ENCODE measurements at regions not wholly inside any gene's neighbourhood (a gene's known extent, or its start where the extent isn't known, plus 50 kb on each side); places are given as distances from the start of the nearest gene placed in this dataset.

DNA sequence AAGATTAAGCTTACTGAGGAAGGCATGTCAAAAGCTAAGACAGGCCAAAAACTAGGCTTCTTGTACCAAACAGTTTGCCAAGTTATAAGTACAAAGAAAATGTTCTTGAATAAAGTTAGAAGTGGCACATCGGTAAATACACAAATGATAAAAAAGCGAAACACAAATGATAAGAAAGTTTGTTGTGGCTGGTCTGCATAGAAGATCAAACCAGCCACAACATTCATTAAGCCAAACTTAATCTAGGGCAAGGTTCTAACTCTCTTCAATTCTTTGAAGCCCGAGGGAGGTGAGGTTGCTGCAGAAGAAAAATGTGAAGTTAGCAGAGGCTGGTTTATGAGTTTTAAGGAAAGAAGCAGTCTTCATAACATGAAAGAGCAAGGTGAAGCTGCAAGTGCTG, 1119.6 kb upstream of the FLRT2 start:
- TF ChIP-seq, protein P1, sequence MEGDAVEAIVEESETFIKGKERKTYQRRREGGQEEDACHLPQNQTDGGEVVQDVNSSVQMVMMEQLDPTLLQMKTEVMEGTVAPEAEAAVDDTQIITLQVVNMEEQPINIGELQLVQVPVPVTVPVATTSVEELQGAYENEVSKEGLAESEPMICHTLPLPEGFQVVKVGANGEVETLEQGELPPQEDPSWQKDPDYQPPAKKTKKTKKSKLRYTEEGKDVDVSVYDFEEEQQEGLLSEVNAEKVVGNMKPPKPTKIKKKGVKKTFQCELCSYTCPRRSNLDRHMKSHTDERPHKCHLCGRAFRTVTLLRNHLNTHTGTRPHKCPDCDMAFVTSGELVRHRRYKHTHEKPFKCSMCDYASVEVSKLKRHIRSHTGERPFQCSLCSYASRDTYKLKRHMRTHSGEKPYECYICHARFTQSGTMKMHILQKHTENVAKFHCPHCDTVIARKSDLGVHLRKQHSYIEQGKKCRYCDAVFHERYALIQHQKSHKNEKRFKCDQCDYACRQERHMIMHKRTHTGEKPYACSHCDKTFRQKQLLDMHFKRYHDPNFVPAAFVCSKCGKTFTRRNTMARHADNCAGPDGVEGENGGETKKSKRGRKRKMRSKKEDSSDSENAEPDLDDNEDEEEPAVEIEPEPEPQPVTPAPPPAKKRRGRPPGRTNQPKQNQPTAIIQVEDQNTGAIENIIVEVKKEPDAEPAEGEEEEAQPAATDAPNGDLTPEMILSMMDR (IDR thresholded peaks at IDR 0.05) = no peak
- TF ChIP-seq ZFX (IDR thresholded peaks at IDR 0.05; ENCODE audit: borderline replicate concordance) = no peak

DNA sequence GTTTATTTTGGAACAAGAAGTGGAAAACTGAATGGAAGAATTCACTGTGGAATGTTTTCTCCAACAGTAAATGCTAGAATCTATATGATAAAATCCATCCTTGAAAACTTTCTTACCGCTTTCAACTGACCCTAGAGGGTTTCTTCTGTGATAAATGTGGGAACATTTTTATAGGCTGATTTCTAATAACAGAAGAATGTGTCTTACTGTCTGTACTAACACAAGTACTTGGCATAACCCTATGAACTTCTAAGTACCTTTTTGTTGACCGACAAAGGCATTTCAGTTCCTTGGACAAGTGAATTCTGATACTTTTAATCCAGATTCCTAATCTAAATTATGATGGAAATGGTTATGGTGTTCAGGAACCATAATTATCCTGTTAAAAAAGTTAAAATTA, 1109.7 kb upstream of the FLRT2 start:
- TF ChIP-seq, protein P1 (IDR thresholded peaks at IDR 0.05) = no peak
- TF ChIP-seq ZFX (IDR thresholded peaks at IDR 0.05; ENCODE audit: borderline replicate concordance) = no peak
- no peak overlapping the region for H3K27ac ChIP-seq

More for the DNA sequence above, 1119.6 kb upstream of the FLRT2 start:
- no peak overlapping the region for H3K27ac ChIP-seq

GRCh38 chr14:84421621-84422020, 1108.3 kb upstream of the FLRT2 start:
- no peak overlapping the region for H3K27ac ChIP-seq
- TF ChIP-seq ZFX (IDR thresholded peaks at IDR 0.05; ENCODE audit: borderline replicate concordance) = no peak
- TF ChIP-seq, protein P1 (IDR thresholded peaks at IDR 0.05) = no peak

- TF ChIP-seq, protein P1 (IDR thresholded peaks at IDR 0.05) = no peak
- TF ChIP-seq ZFX (IDR thresholded peaks at IDR 0.05; ENCODE audit: borderline replicate concordance) = no peak
- no peak overlapping the region for H3K27ac ChIP-seq
Observed at GRCh38 chr14:84425968-84426367, 1104.0 kb upstream of the FLRT2 start.

- TF ChIP-seq, protein P1 (IDR thresholded peaks at IDR 0.05) = no peak
- no peak for TF ChIP-seq ZFX (IDR thresholded peaks at IDR 0.05; ENCODE audit: borderline replicate concordance)
Observed at GRCh38 chr14:84432676-84433075, 1097.3 kb upstream of the FLRT2 start.

GRCh38 chr14:84433961-84434360, 1096.0 kb upstream of the FLRT2 start:
- no peak overlapping the region for H3K27ac ChIP-seq
- TF ChIP-seq, protein P1 (IDR thresholded peaks at IDR 0.05) = no peak
- no peak for TF ChIP-seq ZFX (IDR thresholded peaks at IDR 0.05; ENCODE audit: borderline replicate concordance)

More at GRCh38 chr14:84432676-84433075, 1097.3 kb upstream of the FLRT2 start:
- H3K27ac ChIP-seq = no peak overlapping the region

DNA sequence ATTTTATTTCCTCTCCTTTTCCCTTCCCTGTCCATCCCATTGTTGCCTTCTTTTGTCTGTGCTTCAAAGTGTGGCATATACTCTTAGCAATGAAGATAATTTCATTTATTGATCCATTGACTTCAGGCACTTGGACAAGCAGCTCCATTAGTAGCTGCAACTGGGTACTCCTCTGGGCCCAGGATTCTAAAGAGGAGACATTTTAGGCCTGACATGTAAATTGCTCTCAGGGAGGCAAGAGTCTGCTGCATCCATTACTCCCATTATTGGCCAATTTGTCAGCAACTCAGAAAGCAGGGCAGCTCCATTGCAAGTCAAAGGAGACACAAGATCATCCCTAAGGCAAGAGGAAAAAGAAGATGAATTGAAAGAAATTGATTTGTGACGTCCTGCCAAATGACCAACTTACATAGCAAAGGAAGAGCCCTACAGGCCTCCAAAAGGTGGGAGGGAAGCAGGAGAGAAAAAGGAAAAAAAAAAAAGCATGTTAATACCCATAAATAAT, 1094.1 kb upstream of the FLRT2 start:
- no peak for TF ChIP-seq ZFX (IDR thresholded peaks at IDR 0.05; ENCODE audit: borderline replicate concordance)
- TF ChIP-seq, protein P1 (IDR thresholded peaks at IDR 0.05) = no peak
- H3K27ac ChIP-seq = no peak overlapping the region

Data from 22Rv1 (cell line).